ENCODE measurements at regions not wholly inside any gene's neighbourhood (a gene's known extent, or its start where the extent isn't known, plus 50 kb on each side); places are given as distances from the start of the nearest gene placed in this dataset.
"Not testable (repeated sequence)": the region's sequence is repeated elsewhere in the genome, so short reads cannot be mapped to it uniquely, and the experiment has no call there.

- TF ChIP-seq, protein P1, sequence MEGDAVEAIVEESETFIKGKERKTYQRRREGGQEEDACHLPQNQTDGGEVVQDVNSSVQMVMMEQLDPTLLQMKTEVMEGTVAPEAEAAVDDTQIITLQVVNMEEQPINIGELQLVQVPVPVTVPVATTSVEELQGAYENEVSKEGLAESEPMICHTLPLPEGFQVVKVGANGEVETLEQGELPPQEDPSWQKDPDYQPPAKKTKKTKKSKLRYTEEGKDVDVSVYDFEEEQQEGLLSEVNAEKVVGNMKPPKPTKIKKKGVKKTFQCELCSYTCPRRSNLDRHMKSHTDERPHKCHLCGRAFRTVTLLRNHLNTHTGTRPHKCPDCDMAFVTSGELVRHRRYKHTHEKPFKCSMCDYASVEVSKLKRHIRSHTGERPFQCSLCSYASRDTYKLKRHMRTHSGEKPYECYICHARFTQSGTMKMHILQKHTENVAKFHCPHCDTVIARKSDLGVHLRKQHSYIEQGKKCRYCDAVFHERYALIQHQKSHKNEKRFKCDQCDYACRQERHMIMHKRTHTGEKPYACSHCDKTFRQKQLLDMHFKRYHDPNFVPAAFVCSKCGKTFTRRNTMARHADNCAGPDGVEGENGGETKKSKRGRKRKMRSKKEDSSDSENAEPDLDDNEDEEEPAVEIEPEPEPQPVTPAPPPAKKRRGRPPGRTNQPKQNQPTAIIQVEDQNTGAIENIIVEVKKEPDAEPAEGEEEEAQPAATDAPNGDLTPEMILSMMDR (IDR thresholded peaks at IDR 0.05): not testable (repeated sequence)
- TF ChIP-seq POLR2A (IDR thresholded peaks at IDR 0.05): not testable (repeated sequence)
Measured at GRCh38 chr4:181843797-181844196, 399.4 kb upstream of the TENM3 start.
